ENCODE measurements at regions not wholly inside any gene's neighbourhood (a gene's known extent, or its start where the extent isn't known, plus 50 kb on each side); places are given as distances from the start of the nearest gene placed in this dataset.
A peak's percentile ranks its signal among the peaks of the same experiment; 100 is the strongest.

- H3K27me3 Mint-ChIP-seq (ENCODE audit: low read depth) = no peaks in the 10 kb centered on the region
- H3K27ac Mint-ChIP-seq (ENCODE audit: unreplicated experiment) = peak overlapping the region; percentile 19
- H3K4me1 Mint-ChIP-seq = no peaks in the 10 kb centered on the region
- H3K4me3 Mint-ChIP-seq = no peak overlapping the region
- no peaks in the 10 kb centered on the region for H3K9me3 Mint-ChIP-seq
- H3K36me3 Mint-ChIP-seq (ENCODE audit: low read depth) = no peaks in the 10 kb centered on the region
- TF ChIP-seq CTCF (conservative IDR thresholded peaks at IDR 0.05) = peak; percentile 68
- DNase-seq (ENCODE audit: low read depth, low spot score) = peak; percentile 39
Observed at GRCh38 chr2:122191331-122191730, 435.9 kb downstream of the TSN start.

- Mint-ChIP-seq H3K4me3 (no peak overlapping the region), H3K27ac (ENCODE audit: unreplicated experiment) (no peak overlapping the region), H3K36me3 (ENCODE audit: low read depth) (no peaks in the 10 kb centered on the region), H3K9me3 (no peaks in the 10 kb centered on the region), H3K27me3 (ENCODE audit: low read depth) (no peaks in the 10 kb centered on the region), H3K4me1 (no peaks in the 10 kb centered on the region)
- no peak for DNase-seq (ENCODE audit: low read depth, low spot score)
- no peak for TF ChIP-seq CTCF (conservative IDR thresholded peaks at IDR 0.05)
Observed at GRCh38 chr2:122193622-122194021, 438.2 kb downstream of the TSN start.

GRCh38 chr2:122194546-122194945 lies 439.1 kb downstream of the TSN start:
- DNase-seq (ENCODE audit: low read depth, low spot score) = no peak
- no peaks in the 10 kb centered on the region for H3K4me1 Mint-ChIP-seq
- H3K27ac Mint-ChIP-seq (ENCODE audit: unreplicated experiment) = no peak overlapping the region
- H3K27me3 Mint-ChIP-seq (ENCODE audit: low read depth) = no peaks in the 10 kb centered on the region
- H3K36me3 Mint-ChIP-seq (ENCODE audit: low read depth) = peaks cover 3% of the 10 kb centered on the region
- no peak for TF ChIP-seq CTCF (conservative IDR thresholded peaks at IDR 0.05)
- no peak overlapping the region for H3K4me3 Mint-ChIP-seq
- peaks cover 2% of the 10 kb centered on the region for H3K9me3 Mint-ChIP-seq

- no peak for DNase-seq (ENCODE audit: low read depth, low spot score)
- Mint-ChIP-seq H3K27ac (ENCODE audit: unreplicated experiment) (no peak overlapping the region), H3K4me1 (peaks cover 11% of the 10 kb centered on the region), H3K36me3 (ENCODE audit: low read depth) (peaks cover 6% of the 10 kb centered on the region), H3K4me3 (no peak overlapping the region), H3K27me3 (ENCODE audit: low read depth) (no peaks in the 10 kb centered on the region), H3K9me3 (peaks cover 8% of the 10 kb centered on the region)
- no peak for TF ChIP-seq CTCF (conservative IDR thresholded peaks at IDR 0.05)
Observed at GRCh38 chr2:122203523-122203922, 448.1 kb downstream of the TSN start.

- Mint-ChIP-seq H3K36me3 (ENCODE audit: low read depth) (peaks cover 4% of the 10 kb centered on the region), H3K27ac (ENCODE audit: unreplicated experiment) (no peak overlapping the region), H3K4me1 (peaks cover 11% of the 10 kb centered on the region), H3K4me3 (no peak overlapping the region), H3K9me3 (peaks cover 5% of the 10 kb centered on the region), H3K27me3 (ENCODE audit: low read depth) (no peaks in the 10 kb centered on the region)
- DNase-seq (ENCODE audit: low read depth, low spot score) = no peak
- TF ChIP-seq CTCF (conservative IDR thresholded peaks at IDR 0.05) = no peak
Observed at GRCh38 chr2:122205641-122206040, 450.2 kb downstream of the TSN start.

- Mint-ChIP-seq H3K36me3 (ENCODE audit: low read depth) (peaks cover 4% of the 10 kb centered on the region), H3K27ac (ENCODE audit: unreplicated experiment) (no peak overlapping the region), H3K4me3 (no peak overlapping the region), H3K9me3 (peaks cover 5% of the 10 kb centered on the region), H3K27me3 (ENCODE audit: low read depth) (no peaks in the 10 kb centered on the region), H3K4me1 (peaks cover 11% of the 10 kb centered on the region)
- no peak for TF ChIP-seq CTCF (conservative IDR thresholded peaks at IDR 0.05)
- no peak for DNase-seq (ENCODE audit: low read depth, low spot score)
Observed at GRCh38 chr2:122206101-122206500, 450.6 kb downstream of the TSN start.

Data from neural crest cell (in vitro differentiated cells).